ENCODE measurements at regions not wholly inside any gene's neighbourhood (a gene's known extent, or its start where the extent isn't known, plus 50 kb on each side); places are given as distances from the start of the nearest gene placed in this dataset.

GRCh38 chr10:3251172-3251571 lies 78.6 kb upstream of the PITRM1 start:
- Histone ChIP-seq H3K9me2 (replicated peaks; ENCODE audit: low read depth, low read length) (no peaks in the 10 kb centered on the region), H2AFZ (ENCODE audit: low read length) (no peak overlapping the region), H3K4me2 (ENCODE audit: low read depth, low read length, poor library complexity, severe bottlenecking) (no peak overlapping the region), H3K9ac (ENCODE audit: low read depth, low read length, poor library complexity, severe bottlenecking) (no peak overlapping the region), H3F3A (ENCODE audit: low read depth) (no peaks in the 10 kb centered on the region), H3K79me2 (ENCODE audit: insufficient read depth, low read length) (no peaks in the 10 kb centered on the region), H3K36me3 (ENCODE audit: insufficient read depth, low read length) (no peaks in the 10 kb centered on the region), H3K4me1 (ENCODE audit: insufficient read depth, low read length, poor library complexity, severe bottlenecking) (no peaks in the 10 kb centered on the region), H3K27me3 (ENCODE audit: insufficient read depth, low read length, poor library complexity, severe bottlenecking) (no peaks in the 10 kb centered on the region), H4K20me1 (ENCODE audit: insufficient read depth, low read length, poor library complexity, severe bottlenecking) (no peaks in the 10 kb centered on the region), H3K9me3 (ENCODE audit: insufficient read depth, low read depth, low read length) (no peaks in the 10 kb centered on the region), H3K4me3 (ENCODE audit: low read length, poor library complexity, severe bottlenecking) (no peak overlapping the region)
- TF ChIP-seq EZH2phosphoT487 (IDR thresholded peaks at IDR 0.05; ENCODE audit: borderline replicate concordance): no peak
- TF ChIP-seq, protein P1, sequence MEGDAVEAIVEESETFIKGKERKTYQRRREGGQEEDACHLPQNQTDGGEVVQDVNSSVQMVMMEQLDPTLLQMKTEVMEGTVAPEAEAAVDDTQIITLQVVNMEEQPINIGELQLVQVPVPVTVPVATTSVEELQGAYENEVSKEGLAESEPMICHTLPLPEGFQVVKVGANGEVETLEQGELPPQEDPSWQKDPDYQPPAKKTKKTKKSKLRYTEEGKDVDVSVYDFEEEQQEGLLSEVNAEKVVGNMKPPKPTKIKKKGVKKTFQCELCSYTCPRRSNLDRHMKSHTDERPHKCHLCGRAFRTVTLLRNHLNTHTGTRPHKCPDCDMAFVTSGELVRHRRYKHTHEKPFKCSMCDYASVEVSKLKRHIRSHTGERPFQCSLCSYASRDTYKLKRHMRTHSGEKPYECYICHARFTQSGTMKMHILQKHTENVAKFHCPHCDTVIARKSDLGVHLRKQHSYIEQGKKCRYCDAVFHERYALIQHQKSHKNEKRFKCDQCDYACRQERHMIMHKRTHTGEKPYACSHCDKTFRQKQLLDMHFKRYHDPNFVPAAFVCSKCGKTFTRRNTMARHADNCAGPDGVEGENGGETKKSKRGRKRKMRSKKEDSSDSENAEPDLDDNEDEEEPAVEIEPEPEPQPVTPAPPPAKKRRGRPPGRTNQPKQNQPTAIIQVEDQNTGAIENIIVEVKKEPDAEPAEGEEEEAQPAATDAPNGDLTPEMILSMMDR (conservative IDR thresholded peaks at IDR 0.05; ENCODE audit: low read length): no peak

DNA sequence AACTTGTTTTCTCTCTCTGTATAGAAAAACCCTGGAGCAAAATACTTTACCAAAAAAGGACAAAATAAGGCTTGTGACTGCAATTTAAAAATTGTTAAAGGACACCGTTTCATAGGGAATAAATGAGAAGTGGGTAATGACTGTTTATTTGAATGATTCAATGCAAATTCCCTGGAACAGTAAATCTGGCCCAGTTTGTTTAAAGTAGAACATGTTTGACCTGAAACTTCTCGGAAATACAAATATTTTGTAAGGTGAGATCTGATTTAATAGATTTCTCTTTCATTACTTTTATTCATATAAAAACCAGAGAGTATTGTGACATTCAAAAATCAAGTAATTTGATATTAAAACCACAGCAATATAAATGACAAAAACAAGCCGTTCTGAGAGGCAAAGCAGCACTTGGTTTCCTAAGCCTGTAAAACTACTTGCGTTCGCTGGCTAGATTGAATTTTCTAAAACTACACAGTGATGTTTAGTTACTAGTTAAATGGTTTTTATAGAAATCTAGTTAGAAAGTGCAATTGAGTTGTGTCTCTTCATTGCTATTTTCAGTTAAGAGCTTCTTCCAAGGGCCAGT lies 76.8 kb upstream of the PITRM1 start:
- TF ChIP-seq, protein P1 (conservative IDR thresholded peaks at IDR 0.05; ENCODE audit: low read length): no peak
- TF ChIP-seq EZH2phosphoT487 (IDR thresholded peaks at IDR 0.05; ENCODE audit: borderline replicate concordance): no peak
- Histone ChIP-seq H3K4me2 (ENCODE audit: low read depth, low read length, poor library complexity, severe bottlenecking) (no peak overlapping the region), H3K9me3 (ENCODE audit: insufficient read depth, low read depth, low read length) (no peaks in the 10 kb centered on the region), H3K27me3 (ENCODE audit: insufficient read depth, low read length, poor library complexity, severe bottlenecking) (no peaks in the 10 kb centered on the region), H4K20me1 (ENCODE audit: insufficient read depth, low read length, poor library complexity, severe bottlenecking) (no peaks in the 10 kb centered on the region), H3F3A (ENCODE audit: low read depth) (no peaks in the 10 kb centered on the region), H2AFZ (ENCODE audit: low read length) (no peak overlapping the region), H3K9ac (ENCODE audit: low read depth, low read length, poor library complexity, severe bottlenecking) (no peak overlapping the region), H3K79me2 (ENCODE audit: insufficient read depth, low read length) (no peaks in the 10 kb centered on the region), H3K36me3 (ENCODE audit: insufficient read depth, low read length) (no peaks in the 10 kb centered on the region), H3K4me3 (ENCODE audit: low read length, poor library complexity, severe bottlenecking) (no peak overlapping the region), H3K9me2 (replicated peaks; ENCODE audit: low read depth, low read length) (no peaks in the 10 kb centered on the region), H3K4me1 (ENCODE audit: insufficient read depth, low read length, poor library complexity, severe bottlenecking) (no peaks in the 10 kb centered on the region)

GRCh38 chr10:3248526-3249306 lies 76.1 kb upstream of the PITRM1 start:
- no peaks in the 10 kb centered on the region for H3K27me3 ChIP-seq (ENCODE audit: insufficient read depth, low read length, poor library complexity, severe bottlenecking)
- no peaks in the 10 kb centered on the region for H3K9me2 ChIP-seq (replicated peaks; ENCODE audit: low read depth, low read length)
- H2AFZ ChIP-seq (ENCODE audit: low read length): no peak overlapping the region
- TF ChIP-seq, protein P1 (conservative IDR thresholded peaks at IDR 0.05; ENCODE audit: low read length): no peak
- TF ChIP-seq EZH2phosphoT487 (IDR thresholded peaks at IDR 0.05; ENCODE audit: borderline replicate concordance): no peak
- H4K20me1 ChIP-seq (ENCODE audit: insufficient read depth, low read length, poor library complexity, severe bottlenecking): no peaks in the 10 kb centered on the region
- H3F3A ChIP-seq (ENCODE audit: low read depth): no peaks in the 10 kb centered on the region
- no peaks in the 10 kb centered on the region for H3K79me2 ChIP-seq (ENCODE audit: insufficient read depth, low read length)
- no peaks in the 10 kb centered on the region for H3K4me1 ChIP-seq (ENCODE audit: insufficient read depth, low read length, poor library complexity, severe bottlenecking)
- no peak overlapping the region for H3K9ac ChIP-seq (ENCODE audit: low read depth, low read length, poor library complexity, severe bottlenecking)
- no peaks in the 10 kb centered on the region for H3K36me3 ChIP-seq (ENCODE audit: insufficient read depth, low read length)
- H3K4me2 ChIP-seq (ENCODE audit: low read depth, low read length, poor library complexity, severe bottlenecking): no peak overlapping the region
- no peak overlapping the region for H3K4me3 ChIP-seq (ENCODE audit: low read length, poor library complexity, severe bottlenecking)
- H3K9me3 ChIP-seq (ENCODE audit: insufficient read depth, low read depth, low read length): no peaks in the 10 kb centered on the region
